Activated CD8-positive, alpha-beta memory T cell treated with anti-CD3 and anti-CD28 coated beads, Interleukin-2, amount 50 U/mL, for 1 hour (primary cell): ENCODE measurements at regions not wholly inside any gene's neighbourhood (a gene's known extent, or its start where the extent isn't known, plus 50 kb on each side); places are given as distances from the start of the nearest gene placed in this dataset.

ENCODE experiments used
- DNase-seq: peaks from one replicate; pipeline ENCODE4 v3.0.0-alpha.2; 2020; ENCODE audit errors: extremely low read depth

DNA sequence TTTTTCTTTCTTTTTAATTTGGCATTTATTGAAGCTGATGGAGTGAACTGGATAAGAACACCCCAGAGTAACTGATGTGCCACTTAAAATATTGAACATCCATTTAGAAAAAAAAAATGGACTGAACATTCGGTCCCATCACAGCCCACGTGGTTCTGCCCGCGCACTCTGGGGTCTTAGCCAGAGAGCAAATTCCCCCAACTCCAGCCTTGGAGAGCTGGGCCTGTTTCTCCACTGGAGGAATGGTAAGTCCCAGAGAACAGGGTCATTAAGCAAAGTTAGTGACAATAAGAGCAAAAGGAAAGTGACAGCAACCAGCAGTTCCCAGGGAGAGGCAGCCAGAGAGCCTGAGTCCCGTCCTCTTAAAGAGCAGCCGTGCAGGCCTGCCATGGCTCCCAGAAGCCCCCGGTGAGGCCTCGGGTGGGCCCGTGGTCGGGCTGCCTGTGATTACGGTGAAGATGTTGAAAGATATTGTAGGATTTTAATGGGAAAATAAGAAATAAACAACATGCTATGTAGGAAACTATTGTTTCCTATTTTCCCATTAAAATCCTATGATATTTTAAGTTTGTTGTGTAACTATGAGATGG, 487.9 kb upstream of the MKI67 start:
- no peak for DNase-seq

DNA sequence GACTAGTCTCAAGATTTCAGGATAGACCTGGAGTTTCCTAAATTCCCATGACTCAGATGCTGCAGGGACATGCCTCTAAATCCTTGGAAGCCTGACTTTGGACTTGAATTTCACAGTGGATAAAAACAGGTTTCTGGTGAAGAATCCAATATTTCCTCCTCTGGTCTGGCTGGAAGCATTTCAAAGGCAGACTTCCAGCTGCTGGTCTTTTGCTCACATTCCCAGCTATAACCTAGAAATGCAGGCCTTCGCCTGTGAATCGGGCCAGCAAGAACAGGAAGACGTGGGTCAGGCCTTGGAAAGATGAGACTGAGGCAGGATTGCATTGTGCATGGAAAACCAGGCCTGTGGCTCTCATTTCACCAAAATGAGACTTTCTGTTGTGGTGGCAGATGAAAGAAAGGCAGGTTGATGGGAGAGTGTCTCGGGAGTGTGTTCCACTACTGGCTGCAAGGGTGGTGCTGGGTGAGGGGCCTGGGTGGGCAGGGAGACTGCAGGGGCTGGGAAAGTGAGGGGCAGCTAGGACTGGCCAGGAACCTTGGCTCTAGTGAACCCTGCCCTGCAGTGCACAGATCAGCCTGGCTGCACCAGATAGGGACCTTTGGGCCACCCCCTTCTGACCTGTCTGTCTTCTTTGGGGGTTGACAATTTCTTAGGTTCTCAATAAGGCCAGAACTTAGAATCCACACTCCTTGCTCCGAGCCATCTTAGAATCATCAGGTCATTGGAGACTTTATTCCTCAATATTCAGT, 488.8 kb upstream of the MKI67 start:
- DNase-seq, result no peak

DNA sequence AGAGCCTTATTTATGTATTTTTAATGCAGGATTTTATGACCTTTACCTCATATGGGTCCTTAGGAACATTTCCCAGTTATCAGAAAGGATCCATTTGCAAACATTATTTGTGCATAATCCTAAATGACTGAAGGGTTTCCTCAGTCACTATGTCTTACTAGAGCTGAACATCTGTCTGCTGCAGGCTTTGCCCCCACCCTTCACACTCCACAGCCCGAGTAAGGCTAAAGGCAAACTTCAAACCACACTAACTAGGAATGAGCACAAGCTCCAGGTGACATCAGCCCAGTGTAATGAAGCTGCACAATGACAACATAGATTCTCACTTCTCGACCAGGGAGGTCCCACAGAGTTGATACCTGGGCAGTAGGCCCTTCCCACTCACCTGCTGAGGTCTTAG, 491.3 kb upstream of the MKI67 start:
- DNase-seq, result no peak

DNA sequence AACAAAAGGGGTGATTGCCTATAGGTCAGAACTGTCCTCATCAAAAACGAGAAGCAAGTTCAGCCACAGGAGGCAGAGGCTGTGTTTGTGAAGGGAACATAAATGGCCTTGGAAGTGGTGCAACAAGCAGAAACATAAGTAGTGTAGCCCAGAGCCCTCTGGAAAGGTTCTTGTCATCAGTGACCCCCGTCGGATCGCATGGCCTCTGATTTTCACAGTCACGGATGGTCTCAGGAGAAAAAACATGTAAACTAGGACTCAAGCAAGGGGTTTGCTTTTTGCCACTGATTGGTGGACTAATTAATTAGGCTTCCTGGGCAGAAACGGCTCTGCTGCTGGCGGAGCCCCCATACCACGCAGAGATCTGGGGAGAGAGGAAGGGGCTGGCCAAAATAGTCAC, 496.5 kb upstream of the MKI67 start:
- DNase-seq, result no peak

DNA sequence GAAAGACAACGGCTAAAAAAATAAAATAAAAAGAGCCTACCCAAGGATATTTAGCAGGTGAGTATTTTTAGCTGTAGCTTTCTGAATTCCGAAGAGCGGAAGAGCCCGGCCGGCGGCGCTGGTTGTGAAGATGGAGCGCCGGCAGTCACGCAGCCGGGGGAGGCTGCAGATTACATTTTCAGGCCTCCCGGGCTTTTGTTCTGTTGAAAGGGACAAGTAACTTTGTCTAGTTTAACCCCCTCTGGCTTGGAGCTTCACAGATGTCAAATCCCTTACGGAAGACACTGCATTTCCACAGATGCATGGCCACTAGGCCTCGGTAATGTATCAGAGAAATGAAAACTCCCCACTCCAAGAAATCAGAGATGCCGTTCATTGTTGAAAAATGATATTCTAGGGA, 497.6 kb upstream of the MKI67 start:
- DNase-seq, result no peak

DNA sequence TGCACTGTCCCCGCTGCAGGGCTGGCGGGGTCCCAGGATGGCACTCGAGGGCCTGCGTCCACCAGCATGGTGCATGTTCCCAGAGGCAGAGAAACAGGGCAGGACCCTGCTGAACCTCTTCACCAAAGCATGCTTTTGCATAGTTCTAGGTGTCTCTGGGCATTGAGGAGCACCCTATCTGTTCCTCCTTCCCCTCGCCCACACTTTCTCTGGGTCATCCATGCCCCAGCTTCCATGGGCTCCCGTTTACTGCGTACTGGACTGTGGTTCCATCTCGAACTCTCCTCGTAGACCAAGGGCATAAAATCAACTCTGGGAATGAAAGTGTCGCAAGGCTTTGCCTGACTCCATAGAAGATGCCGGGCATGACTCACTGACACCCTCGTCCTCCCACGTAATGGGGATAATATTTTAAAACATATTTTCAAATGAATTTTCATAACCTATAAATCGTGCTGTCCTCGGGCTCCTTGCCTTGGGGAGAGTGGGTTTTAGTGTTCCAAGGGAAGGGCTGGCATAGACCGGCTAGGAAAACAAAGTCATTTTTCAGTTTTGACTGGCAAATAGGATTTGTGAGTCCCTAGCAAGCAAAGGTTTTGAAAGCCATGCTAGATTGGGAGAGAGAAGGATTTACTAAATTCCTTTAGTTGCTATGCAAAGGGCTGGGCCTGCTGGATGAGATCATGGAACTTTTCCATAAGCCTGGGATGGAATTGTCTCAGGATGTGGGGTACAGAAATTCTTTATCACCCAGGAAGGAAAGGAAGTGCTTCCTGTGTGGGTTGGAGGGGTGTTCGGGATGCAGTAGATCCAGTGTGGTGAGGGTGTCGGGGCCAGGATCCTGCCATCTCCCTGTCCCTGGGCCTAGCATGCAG, 498.7 kb upstream of the MKI67 start:
- DNase-seq, result no peak

DNA sequence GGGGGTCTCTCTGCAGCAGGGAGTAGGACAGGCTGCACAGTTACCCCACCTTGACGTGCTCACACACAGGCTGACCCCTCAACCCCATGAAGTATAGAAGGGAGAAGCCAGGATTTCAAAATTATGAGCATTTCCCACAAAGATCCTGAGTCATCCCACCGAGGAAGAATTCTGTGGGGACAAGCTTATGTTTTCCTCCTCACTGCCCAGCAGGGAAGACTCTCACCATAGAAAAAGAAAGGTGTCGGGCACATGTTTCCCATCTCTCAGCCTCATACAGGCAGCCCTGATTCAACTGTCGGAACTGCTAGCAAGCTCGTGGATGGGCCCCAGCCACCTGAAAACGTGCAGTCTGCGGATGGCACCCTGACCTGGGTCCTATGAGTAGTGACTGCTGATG, 499.7 kb upstream of the MKI67 start:
- DNase-seq, result no peak

DNA sequence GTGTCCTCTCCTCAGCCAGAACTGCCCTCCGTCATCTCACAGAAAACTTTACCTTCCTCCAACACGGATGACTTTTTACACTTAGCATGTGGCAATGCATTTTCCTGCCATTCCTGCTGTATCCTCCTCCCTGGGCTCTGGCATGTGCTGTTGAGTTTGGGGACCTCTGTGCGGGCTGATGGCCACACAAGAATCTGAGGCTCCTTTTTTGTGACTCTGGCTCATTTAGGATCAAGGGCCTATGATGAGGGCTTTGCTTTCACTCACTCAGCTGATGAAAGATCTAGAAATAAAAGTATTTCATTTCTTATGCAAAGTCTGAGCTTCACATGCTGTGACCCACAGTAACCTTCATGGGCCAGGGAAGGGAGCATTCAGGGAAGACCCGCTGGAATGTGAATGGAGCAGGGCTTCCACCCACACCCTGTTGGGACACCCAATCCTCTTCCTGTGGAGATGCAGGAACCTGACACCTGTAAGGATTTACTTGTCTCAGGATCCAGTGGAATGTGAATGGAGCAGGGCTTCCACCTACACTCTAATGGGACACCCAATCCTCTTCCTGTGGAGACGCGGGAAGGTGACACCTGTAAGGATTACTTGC, 500.3 kb upstream of the MKI67 start:
- no peak for DNase-seq

DNA sequence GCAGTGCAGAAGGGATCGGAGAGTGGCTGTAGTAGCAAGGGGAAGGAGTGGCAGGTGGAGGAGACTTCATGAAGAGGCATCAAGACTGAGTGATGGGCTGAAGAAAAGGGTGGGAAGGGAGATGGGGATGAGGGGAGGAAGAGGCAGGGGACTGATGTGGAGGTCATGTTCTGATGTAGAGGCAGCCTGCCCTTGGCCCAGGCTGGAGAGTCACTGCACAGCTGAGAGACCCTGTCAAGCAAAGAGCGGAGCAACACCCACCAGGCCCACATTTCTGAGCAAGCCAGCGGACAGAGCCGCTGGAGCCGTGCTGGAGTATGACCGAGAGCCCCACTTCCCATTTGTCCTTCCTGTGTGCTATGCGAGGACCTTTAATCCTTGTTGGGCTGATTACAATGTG, 501.6 kb upstream of the MKI67 start:
- no peak for DNase-seq

DNA sequence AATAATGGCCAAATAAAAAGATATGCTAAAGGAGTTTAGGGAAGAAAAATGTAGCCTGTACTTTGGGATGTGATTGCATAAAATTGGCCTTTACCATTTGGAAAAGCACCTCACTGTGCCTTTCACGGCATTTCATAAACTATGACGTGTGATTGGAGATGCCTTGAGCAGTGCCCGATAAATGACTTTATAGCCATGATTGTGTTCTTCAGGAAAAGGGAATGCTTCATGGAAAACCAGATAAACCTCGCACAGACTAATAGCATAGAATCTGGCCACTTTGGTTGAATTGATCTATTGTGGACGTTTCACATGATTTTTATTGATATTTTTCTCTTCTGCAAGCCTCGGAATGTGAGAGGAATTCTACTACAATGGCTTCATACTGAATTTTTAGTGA, 502.0 kb upstream of the MKI67 start:
- no peak for DNase-seq

DNA sequence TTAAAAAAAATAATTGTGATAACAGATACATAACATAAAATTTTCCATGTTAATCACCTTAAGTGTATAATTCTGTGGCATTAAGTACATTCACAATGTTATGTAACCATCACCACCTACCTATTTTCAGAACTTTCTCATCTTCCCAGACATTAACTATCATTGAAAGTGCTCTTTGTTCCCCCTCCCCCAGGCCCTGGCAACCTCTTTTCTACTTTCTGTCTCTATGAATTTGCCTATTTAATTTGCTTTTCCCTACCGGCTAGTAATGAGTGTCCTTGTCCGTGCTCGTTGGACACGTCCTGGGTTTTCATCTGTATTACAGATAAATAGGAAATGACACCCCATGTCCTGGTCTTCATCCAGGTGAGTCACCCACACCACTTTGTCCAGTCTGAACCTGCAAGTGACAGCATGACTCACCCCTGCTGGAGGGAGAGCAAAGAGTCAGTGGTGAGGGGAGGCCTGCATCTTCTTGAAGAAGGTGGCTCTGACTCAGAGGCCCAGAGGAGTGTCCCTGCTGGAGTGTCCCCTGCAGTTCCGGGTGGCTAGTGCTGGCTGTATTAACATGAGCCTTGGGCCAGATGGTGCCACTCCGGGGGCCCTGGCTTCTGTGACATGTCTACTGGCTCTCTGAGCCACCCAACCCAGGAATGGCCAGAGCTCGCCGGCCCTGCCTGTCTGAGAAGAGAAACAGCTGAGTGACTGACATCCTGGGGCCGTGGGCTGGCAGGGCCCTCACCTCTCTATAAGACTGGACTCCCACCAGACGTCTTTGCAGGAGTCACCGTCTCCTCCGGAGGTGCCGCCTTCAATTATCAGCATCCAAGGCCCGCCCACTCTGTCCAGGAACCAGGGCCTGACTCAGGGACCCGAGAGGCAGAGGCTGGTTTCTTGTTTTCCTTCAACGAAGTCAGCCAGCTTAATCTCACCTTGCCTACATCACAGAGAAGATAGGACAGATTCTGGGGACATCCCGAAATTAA, 503.2 kb upstream of the MKI67 start:
- no peak for DNase-seq

DNA sequence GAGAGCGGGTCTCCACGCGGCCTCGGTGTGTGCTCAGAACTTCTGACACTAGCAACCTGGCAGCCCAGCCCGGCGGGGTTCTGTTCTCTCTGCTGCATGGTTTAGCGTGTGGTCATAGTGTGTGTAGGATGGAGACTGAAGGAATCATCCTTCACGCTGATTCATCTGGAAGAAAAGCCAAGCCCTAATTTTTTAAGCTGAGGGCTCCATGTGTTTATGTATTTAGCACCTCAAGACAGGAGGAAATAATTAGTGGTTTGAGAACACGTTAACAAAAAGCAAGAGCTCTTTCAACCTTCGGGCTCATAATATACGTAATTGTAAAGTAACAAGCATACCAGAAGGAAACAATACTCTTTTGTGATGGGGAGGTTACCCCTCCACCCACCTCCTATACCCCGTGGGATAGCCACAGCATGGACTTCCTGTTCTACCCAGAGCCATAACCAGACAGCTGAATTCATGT, 504.6 kb upstream of the MKI67 start:
- DNase-seq, result no peak

DNA sequence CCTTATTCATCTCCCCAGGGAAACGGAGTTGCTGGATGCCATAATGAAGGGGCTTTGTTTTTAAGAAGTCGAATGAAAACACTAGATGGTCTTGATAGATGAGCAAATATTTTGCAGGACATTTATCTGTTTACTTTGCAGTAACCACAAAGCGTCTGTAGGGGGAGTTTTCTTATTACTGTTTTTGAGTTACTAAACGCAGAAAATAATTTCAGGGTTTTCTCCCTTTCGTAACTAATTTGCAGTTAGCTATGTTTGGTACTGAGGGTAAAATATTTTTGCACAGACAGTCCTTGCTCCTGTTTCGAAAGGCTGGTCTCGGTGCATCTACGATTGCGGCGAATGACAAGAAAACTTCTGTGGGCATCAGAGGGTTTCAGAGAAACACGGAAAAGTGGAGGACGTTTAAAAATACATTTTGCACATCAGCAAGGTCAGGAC, 505.6 kb upstream of the MKI67 start:
- no peak for DNase-seq

DNA sequence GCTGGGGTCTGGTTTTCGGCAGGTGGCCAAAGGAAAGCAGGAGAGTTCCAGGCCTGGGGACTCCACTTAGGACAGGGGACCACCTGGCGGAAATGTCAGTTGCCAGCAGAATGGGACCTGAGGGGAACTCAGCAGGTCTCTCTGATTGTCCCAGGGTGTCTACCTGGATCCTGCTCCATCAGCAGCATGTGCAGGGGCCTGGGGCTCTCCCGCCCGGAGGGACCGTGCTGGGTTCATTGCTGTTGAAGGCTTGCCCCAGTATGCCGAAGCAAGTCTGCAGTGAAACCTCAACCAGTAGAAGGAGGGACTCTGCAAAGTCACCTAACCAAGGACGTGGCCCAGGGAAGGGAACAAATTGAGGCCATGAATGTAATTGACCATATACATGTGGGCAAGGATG, 506.5 kb upstream of the MKI67 start:
- DNase-seq, result no peak

DNA sequence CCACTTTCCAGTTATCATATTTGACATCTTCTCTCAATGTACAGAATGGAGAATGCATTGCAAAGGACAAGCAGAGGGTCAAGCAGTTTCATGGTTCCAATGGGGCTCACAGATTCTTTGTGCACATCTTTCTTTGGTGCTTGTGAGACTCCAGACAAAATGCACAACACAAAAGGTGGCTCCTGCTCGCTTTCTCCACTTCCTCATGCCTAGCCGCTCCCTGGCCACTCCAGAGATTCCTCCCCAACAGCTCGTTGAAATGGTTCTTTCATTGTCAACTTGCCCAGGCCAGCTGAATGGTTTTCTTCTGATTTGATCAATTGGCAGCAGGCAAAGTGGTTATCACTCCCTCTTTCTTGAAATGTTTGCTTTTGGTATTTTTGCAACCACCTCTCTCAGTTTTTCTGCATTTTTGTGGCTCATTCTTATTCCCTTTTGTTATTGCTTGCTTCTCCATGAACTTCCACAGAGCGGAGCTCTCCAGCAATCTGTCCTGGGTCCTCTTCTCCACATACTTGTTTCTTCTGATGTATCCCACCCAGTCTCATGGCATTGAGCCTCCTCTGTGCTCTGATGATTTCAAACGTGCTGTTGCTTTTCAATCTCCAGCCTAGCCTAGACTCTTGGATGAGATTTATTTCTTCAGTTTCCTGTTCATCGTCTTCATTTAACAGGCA, 507.8 kb upstream of the MKI67 start:
- DNase-seq, result no peak

DNA sequence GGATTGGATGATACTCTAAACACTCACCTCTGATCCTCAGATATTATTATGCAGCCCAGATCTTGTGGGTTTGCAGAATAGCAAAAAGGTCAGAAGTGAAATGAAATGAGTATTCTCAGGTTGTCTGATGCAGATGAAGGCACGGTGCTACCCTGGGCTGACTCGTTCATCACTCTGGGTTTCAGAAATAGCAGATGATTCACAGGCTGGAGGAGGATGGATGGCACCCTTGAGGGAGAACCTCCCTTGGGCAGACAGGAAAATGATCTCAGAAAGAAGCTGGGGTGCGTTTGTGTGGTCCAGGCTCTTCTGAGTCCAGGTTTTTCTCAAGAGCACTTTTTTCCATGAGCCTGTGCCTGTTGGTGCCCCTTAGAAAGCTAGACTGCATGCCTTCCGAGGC, 515.8 kb upstream of the MKI67 start:
- DNase-seq, result no peak

DNA sequence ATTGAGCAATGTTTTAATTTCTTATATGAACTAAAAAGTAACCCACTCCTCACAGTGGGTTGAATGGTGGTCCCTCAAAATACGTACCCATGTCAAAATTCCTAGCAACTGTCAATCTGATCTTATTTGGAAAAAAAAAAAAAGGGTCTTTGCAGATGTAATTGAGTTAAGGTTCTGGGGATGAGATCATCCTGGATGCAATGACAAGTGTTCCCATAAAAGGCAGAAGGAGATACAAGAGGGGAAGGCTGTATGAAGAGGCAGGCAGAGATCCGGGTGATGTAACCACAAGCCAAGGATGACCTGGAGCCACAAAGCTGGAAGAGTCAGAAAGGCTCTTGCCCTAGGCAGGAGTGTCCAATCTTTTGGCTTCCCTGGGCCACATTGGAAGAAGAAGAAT, 516.3 kb upstream of the MKI67 start:
- DNase-seq, result no peak

DNA sequence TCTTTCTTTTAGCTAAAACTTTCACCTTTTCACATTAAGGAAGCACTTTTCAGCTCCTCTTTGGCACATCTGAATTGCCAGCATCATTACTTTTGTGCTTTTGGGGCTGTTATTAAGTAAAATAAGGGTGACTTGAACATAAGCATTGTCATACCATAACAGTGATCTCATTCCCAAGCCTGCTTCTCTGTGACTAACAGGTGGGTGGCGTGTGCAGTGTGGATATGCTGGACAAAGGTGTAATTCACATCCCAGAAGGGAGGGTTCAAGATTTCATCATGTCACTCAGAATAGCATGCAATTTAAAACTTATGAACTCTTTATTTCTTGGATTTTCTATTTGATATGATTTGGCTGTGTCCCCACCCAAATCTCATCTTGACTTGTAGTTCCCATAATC, 517.4 kb upstream of the MKI67 start:
- DNase-seq, result no peak

DNA sequence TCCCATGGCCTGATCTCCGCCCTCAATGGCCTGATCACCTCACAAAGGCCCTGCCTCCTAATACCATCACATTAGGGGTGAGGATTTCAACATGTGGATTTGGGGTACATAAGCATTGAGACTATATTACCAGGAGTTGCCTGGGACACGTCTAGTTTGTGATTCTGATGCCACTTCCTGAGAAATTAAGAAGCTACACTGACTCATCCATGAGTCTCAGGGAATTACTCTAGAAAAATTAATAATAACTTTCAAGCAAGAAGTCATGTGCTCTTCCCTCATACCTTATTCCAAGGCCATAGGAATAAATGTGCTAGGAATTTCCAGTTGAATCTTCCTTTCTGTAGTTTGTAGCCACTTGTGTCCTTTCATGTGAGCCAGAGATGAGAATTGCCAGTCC, 519.3 kb upstream of the MKI67 start:
- DNase-seq, result no peak

DNA sequence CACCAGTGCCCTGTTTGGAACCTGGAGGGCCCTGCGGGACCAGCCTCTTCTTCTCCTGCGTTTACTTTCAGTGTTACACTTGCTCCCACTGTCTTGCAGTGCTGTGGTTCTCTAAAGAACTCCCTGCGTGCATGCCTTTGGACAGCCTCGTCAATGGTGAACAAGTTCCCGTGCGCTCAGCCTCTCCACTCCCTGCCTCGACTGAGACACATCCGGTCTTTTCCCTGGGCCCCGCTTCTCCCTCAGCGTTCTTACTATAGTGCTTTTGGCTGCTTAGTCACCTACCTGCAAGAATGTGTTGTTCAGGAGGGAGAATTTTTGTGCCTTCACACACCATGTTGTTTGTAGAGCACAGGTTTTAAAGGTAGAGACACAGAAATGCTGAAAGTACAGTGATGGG, 520.7 kb upstream of the MKI67 start:
- DNase-seq, result no peak

DNA sequence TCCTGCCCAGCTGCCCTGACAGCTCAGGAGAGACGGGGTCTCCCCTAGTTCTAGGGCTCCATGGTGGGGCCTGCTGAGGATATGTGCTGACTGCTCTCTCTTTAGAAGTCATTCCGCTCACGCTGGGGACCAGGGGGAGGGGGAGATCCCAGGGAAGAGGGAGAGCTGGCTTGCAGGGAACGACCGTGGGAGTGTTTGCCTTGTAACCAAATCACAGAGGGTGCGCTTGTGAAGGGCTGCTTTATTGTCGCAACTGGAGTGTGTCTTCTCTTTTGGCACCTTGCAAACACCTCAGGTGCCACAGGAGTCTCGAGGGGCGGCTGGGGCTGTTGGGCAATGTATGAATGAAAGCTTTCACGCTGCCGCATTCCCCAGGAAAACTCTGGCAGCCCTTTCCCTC, 531.3 kb upstream of the MKI67 start:
- DNase-seq, result no peak
